ENCODE measurements at regions not wholly inside any gene's neighbourhood (a gene's known extent, or its start where the extent isn't known, plus 50 kb on each side); places are given as distances from the start of the nearest gene placed in this dataset.

- no peak for DNase-seq
- Mint-ChIP-seq H3K4me3 (no peak overlapping the region), H3K9me3 (no peaks in the 10 kb centered on the region), H3K27me3 (peaks cover 7% of the 10 kb centered on the region), H3K4me1 (peaks cover 3% of the 10 kb centered on the region), H3K27ac (no peak overlapping the region), H3K36me3 (ENCODE audit: low read depth) (no peaks in the 10 kb centered on the region)
- ChIA-PET POLR2A (no interaction called here), CTCF (no interaction called here)
These were observed 82.9 kb downstream of the ELOVL4 start for GRCh38 chr6:79864421-79864820.

- ChIA-PET CTCF (no interaction called here), POLR2A (no interaction called here)
- DNase-seq: no peak
- Mint-ChIP-seq H3K36me3 (ENCODE audit: low read depth) (no peaks in the 10 kb centered on the region), H3K27ac (no peak overlapping the region), H3K9me3 (no peaks in the 10 kb centered on the region), H3K27me3 (peaks cover 6% of the 10 kb centered on the region), H3K4me1 (peaks cover 3% of the 10 kb centered on the region), H3K4me3 (no peak overlapping the region)
These were observed 83.4 kb downstream of the ELOVL4 start for GRCh38 chr6:79864001-79864400.

- no peaks in the 10 kb centered on the region for H3K36me3 Mint-ChIP-seq (ENCODE audit: low read depth)
- no peaks in the 10 kb centered on the region for H3K9me3 Mint-ChIP-seq
- H3K4me3 Mint-ChIP-seq: no peak overlapping the region
- ChIA-PET POLR2A (no interaction called here), CTCF (no interaction called here)
- peaks cover 3% of the 10 kb centered on the region for H3K4me1 Mint-ChIP-seq
- DNase-seq: no peak
- H3K27ac Mint-ChIP-seq: no peak overlapping the region
- peaks cover 3% of the 10 kb centered on the region for H3K27me3 Mint-ChIP-seq
These were observed 83.8 kb downstream of the ELOVL4 start for GRCh38 chr6:79863566-79863965.

GRCh38 chr6:79862711-79863110, 84.6 kb downstream of the ELOVL4 start:
- H3K27ac Mint-ChIP-seq: no peak overlapping the region
- no peaks in the 10 kb centered on the region for H3K36me3 Mint-ChIP-seq (ENCODE audit: low read depth)
- CTCF ChIA-PET: no interaction called here
- no peaks in the 10 kb centered on the region for H3K4me1 Mint-ChIP-seq
- DNase-seq: no peak
- POLR2A ChIA-PET: no interaction called here
- H3K27me3 Mint-ChIP-seq: peaks cover 3% of the 10 kb centered on the region
- H3K9me3 Mint-ChIP-seq: no peaks in the 10 kb centered on the region
- no peak overlapping the region for H3K4me3 Mint-ChIP-seq

GRCh38 chr6:79862126-79862525, 85.2 kb downstream of the ELOVL4 start:
- no peak for DNase-seq
- Mint-ChIP-seq H3K27ac (no peak overlapping the region), H3K9me3 (no peaks in the 10 kb centered on the region), H3K4me1 (no peaks in the 10 kb centered on the region), H3K27me3 (peaks cover 3% of the 10 kb centered on the region), H3K4me3 (no peak overlapping the region), H3K36me3 (ENCODE audit: low read depth) (no peaks in the 10 kb centered on the region)
- ChIA-PET POLR2A (no interaction called here), CTCF (no interaction called here)

GRCh38 chr6:79861023-79861422, 86.3 kb downstream of the ELOVL4 start:
- no peak overlapping the region for H3K4me3 Mint-ChIP-seq
- DNase-seq: no peak
- no peaks in the 10 kb centered on the region for H3K9me3 Mint-ChIP-seq
- H3K36me3 Mint-ChIP-seq (ENCODE audit: low read depth): no peaks in the 10 kb centered on the region
- no peak overlapping the region for H3K27ac Mint-ChIP-seq
- POLR2A ChIA-PET: no interaction called here
- no peaks in the 10 kb centered on the region for H3K27me3 Mint-ChIP-seq
- no peaks in the 10 kb centered on the region for H3K4me1 Mint-ChIP-seq
- CTCF ChIA-PET: no interaction called here

- no peak for DNase-seq
- H3K27me3 Mint-ChIP-seq: peaks cover 24% of the 10 kb centered on the region
- no peaks in the 10 kb centered on the region for H3K4me1 Mint-ChIP-seq
- POLR2A ChIA-PET: no interaction called here
- no peak overlapping the region for H3K4me3 Mint-ChIP-seq
- H3K27ac Mint-ChIP-seq: no peak overlapping the region
- H3K36me3 Mint-ChIP-seq (ENCODE audit: low read depth): no peaks in the 10 kb centered on the region
- H3K9me3 Mint-ChIP-seq: peaks cover 2% of the 10 kb centered on the region
- CTCF ChIA-PET: interaction anchor here (1.1 to 1.3 kb wide), 2 partner anchors 9 to 51 kb away, joined by 3 read pairs; no protein-coding TSS in a partner anchor
These were observed 99.9 kb downstream of the ELOVL4 start for GRCh38 chr6:79847426-79847825.

GRCh38 chr6:79842376-79843040, 104.8 kb downstream of the ELOVL4 start:
- ChIA-PET POLR2A (no interaction called here), CTCF (interaction anchor here (1.8 kb wide), 1 partner anchor 26 kb away, joined by 3 read pairs; no protein-coding TSS in a partner anchor)
- no peak for DNase-seq

GRCh38 chr6:79841577-79842375, 105.6 kb downstream of the ELOVL4 start:
- Mint-ChIP-seq H3K4me3 (no peak overlapping the region), H3K36me3 (ENCODE audit: low read depth) (no peaks in the 10 kb centered on the region), H3K4me1 (no peaks in the 10 kb centered on the region), H3K27me3 (peaks cover 4% of the 10 kb centered on the region), H3K27ac (no peak overlapping the region), H3K9me3 (no peaks in the 10 kb centered on the region)
- CTCF ChIA-PET: interaction anchor here (0.5 to 1.8 kb wide), 2 partner anchors 27 to 172 kb away, joined by 3 read pairs; no protein-coding TSS in a partner anchor
- POLR2A ChIA-PET: no interaction called here
- DNase-seq: no peak

More at GRCh38 chr6:79842376-79843040, 104.8 kb downstream of the ELOVL4 start:
- H3K4me3 Mint-ChIP-seq: no peak overlapping the region
- H3K36me3 Mint-ChIP-seq (ENCODE audit: low read depth): no peaks in the 10 kb centered on the region
- no peaks in the 10 kb centered on the region for H3K9me3 Mint-ChIP-seq
- peaks cover 5% of the 10 kb centered on the region for H3K27me3 Mint-ChIP-seq
- no peak overlapping the region for H3K27ac Mint-ChIP-seq
- no peaks in the 10 kb centered on the region for H3K4me1 Mint-ChIP-seq

- ChIA-PET CTCF (no interaction called here), POLR2A (no interaction called here)
- no peaks in the 10 kb centered on the region for H3K9me3 Mint-ChIP-seq
- H3K4me3 Mint-ChIP-seq: no peak overlapping the region
- DNase-seq: no peak
- no peaks in the 10 kb centered on the region for H3K4me1 Mint-ChIP-seq
- H3K36me3 Mint-ChIP-seq (ENCODE audit: low read depth): no peaks in the 10 kb centered on the region
- H3K27ac Mint-ChIP-seq: no peak overlapping the region
- peaks cover 17% of the 10 kb centered on the region for H3K27me3 Mint-ChIP-seq
These were observed 108.5 kb downstream of the ELOVL4 start for GRCh38 chr6:79838851-79839250.

GRCh38 chr6:79833964-79834284, 113.4 kb downstream of the ELOVL4 start:
- Mint-ChIP-seq H3K9me3 (no peaks in the 10 kb centered on the region), H3K27ac (no peak overlapping the region), H3K4me3 (no peak overlapping the region), H3K36me3 (ENCODE audit: low read depth) (no peaks in the 10 kb centered on the region), H3K4me1 (no peaks in the 10 kb centered on the region), H3K27me3 (peaks cover 14% of the 10 kb centered on the region)
- CTCF ChIA-PET: no interaction called here
- POLR2A ChIA-PET: no interaction called here
- no peak for DNase-seq

- H3K9me3 Mint-ChIP-seq: no peaks in the 10 kb centered on the region
- no peaks in the 10 kb centered on the region for H3K36me3 Mint-ChIP-seq (ENCODE audit: low read depth)
- peaks cover 14% of the 10 kb centered on the region for H3K27me3 Mint-ChIP-seq
- ChIA-PET POLR2A (no interaction called here), CTCF (no interaction called here)
- no peak for DNase-seq
- H3K27ac Mint-ChIP-seq: no peak overlapping the region
- H3K4me1 Mint-ChIP-seq: no peaks in the 10 kb centered on the region
- no peak overlapping the region for H3K4me3 Mint-ChIP-seq
These were observed 113.9 kb downstream of the ELOVL4 start for GRCh38 chr6:79833264-79833963.

GRCh38 chr6:79832723-79833122, 114.6 kb downstream of the ELOVL4 start:
- H3K9me3 Mint-ChIP-seq: no peaks in the 10 kb centered on the region
- DNase-seq: no peak
- no peak overlapping the region for H3K4me3 Mint-ChIP-seq
- no peaks in the 10 kb centered on the region for H3K36me3 Mint-ChIP-seq (ENCODE audit: low read depth)
- H3K4me1 Mint-ChIP-seq: no peaks in the 10 kb centered on the region
- ChIA-PET CTCF (no interaction called here), POLR2A (no interaction called here)
- H3K27ac Mint-ChIP-seq: no peak overlapping the region
- peaks cover 14% of the 10 kb centered on the region for H3K27me3 Mint-ChIP-seq

All from activated CD4-positive, alpha-beta T cell treated with anti-CD3 and anti-CD28 coated beads, Interleukin-2, amount 10 ng/mL, durations not matched to agents 7 days and 5 days (primary cell).